Stimulated activated effector memory CD8-positive, alpha-beta T cell treated with anti-CD3 and anti-CD28 coated beads, Interleukin-12 subunit alpha, Interleukin-12 subunit beta, amount 100 ng/mL, for 72 hours (primary cell): ENCODE measurements at regions not wholly inside any gene's neighbourhood (a gene's known extent, or its start where the extent isn't known, plus 50 kb on each side); places are given as distances from the start of the nearest gene placed in this dataset.

Source experiments
- ATAC-seq: fragments of 150-1000 bp; cut with Tn5 transposase; 2 replicates; pipeline ENCODE4 v1.10.0; 2021
- DNase-seq, 2 donors: peaks; one replicate each; pipeline ENCODE4 v3.0.0; 2021 to 2022; ENCODE audit warnings: low spot score in 2 of 2
- H3K27ac Mint-ChIP-seq: one replicate; pipeline ENCODE4 v1.8.0; 2022; ENCODE audit warnings: mild to moderate bottlenecking, mixed read lengths
- H3K36me3 Mint-ChIP-seq: one replicate; pipeline ENCODE4 v1.8.0; 2022; ENCODE audit warnings: mild to moderate bottlenecking, mixed read lengths
- H3K4me1 Mint-ChIP-seq: one replicate; pipeline ENCODE4 v1.8.0; 2022; ENCODE audit warnings: mixed read lengths
- H3K4me3 Mint-ChIP-seq: one replicate; pipeline ENCODE4 v1.8.0; 2022; ENCODE audit warnings: mild to moderate bottlenecking, mixed read lengths
- H3K9me3 Mint-ChIP-seq: one replicate; pipeline ENCODE4 v1.8.0; 2022; ENCODE audit warnings: mixed read lengths

- no peak for DNase-seq
- no peaks in the 10 kb centered on the region for H3K4me1 Mint-ChIP-seq
- ATAC-seq: no peak
- H3K4me3 Mint-ChIP-seq: no peak overlapping the region
- no peaks in the 10 kb centered on the region for H3K36me3 Mint-ChIP-seq
- no peaks in the 10 kb centered on the region for H3K9me3 Mint-ChIP-seq
- no peak overlapping the region for H3K27ac Mint-ChIP-seq
These were observed 53.1 kb upstream of the ATL2 start for GRCh38 chr2:38430196-38430595.

- Mint-ChIP-seq H3K27ac (no peak overlapping the region), H3K4me3 (no peak overlapping the region), H3K4me1 (no peaks in the 10 kb centered on the region), H3K36me3 (no peaks in the 10 kb centered on the region), H3K9me3 (no peaks in the 10 kb centered on the region)
- no peak for ATAC-seq
- DNase-seq: no peak
These were observed 50.9 kb upstream of the ATL2 start for GRCh38 chr2:38427936-38428335.

- no peaks in the 10 kb centered on the region for H3K9me3 Mint-ChIP-seq
- H3K36me3 Mint-ChIP-seq: no peaks in the 10 kb centered on the region
- no peak overlapping the region for H3K27ac Mint-ChIP-seq
- DNase-seq (no peak), ATAC-seq (no peak)
- H3K4me1 Mint-ChIP-seq: no peaks in the 10 kb centered on the region
- H3K4me3 Mint-ChIP-seq: no peak overlapping the region
These were observed 50.0 kb upstream of the ATL2 start for GRCh38 chr2:38427054-38427453.
